DOHH2 (cell line): ENCODE measurements at regions not wholly inside any gene's neighbourhood (a gene's known extent, or its start where the extent isn't known, plus 50 kb on each side); places are given as distances from the start of the nearest gene placed in this dataset.

ENCODE experiments used
- H3F3A ChIP-seq: fragments of 200-600 bp; sonication (generic), shearing (Covaris generic); 2 replicates; pipeline ENCODE4 v1.6.0; 2016; ENCODE audit warnings: antibody characterized with exemption, mild to moderate bottlenecking; ENCODE audit not compliant: control insufficient read depth, insufficient read depth
- H3K27ac ChIP-seq: fragments of 200-600 bp; sonication (generic); 2 replicates; pipeline ENCODE4 v1.5.1; 2014; ENCODE audit warnings: low read depth, mild to moderate bottlenecking, low read length, moderate library complexity
- H3K27me3 ChIP-seq: fragments of 200-600 bp; sonication (generic); 2 replicates; pipeline ENCODE4 v1.6.1; 2014; ENCODE audit warnings: mild to moderate bottlenecking, low read length, mixed read lengths; ENCODE audit not compliant: control insufficient read depth
- H3K36me3 ChIP-seq: fragments of 200-600 bp; sonication (generic); 2 replicates; pipeline ENCODE4 v1.6.1; 2014; ENCODE audit warnings: mild to moderate bottlenecking, low read length, moderate library complexity, mixed read lengths; ENCODE audit not compliant: control insufficient read depth
- H3K4me1 ChIP-seq: fragments of 200-600 bp; sonication (generic); 2 replicates; pipeline ENCODE4 v1.6.1; 2014; ENCODE audit warnings: mild to moderate bottlenecking, low read length, mixed read lengths; ENCODE audit not compliant: control insufficient read depth
- H3K4me2 ChIP-seq: fragments of 200-600 bp; sonication (generic); 2 replicates; pipeline ENCODE4 v1.6.0; 2014; ENCODE audit warnings: mild to moderate bottlenecking, low read length, moderate library complexity
- H3K4me3 ChIP-seq: fragments of 200-600 bp; sonication (generic); 2 replicates; pipeline ENCODE4 v1.5.1; 2014; ENCODE audit warnings: mild to moderate bottlenecking, low read length, mixed read lengths
- H3K79me2 ChIP-seq: fragments of 200-600 bp; sonication (generic); 2 replicates; pipeline ENCODE4 v1.6.1; 2014; ENCODE audit warnings: mild to moderate bottlenecking, low read length, mixed read lengths; ENCODE audit not compliant: control insufficient read depth
- H3K9me2 ChIP-seq: fragments of 200-600 bp; sonication (generic); replicated peaks from 2 replicates; pipeline ENCODE4 v1.6.1; 2014; ENCODE audit warnings: mild to moderate bottlenecking, low read length, mixed read lengths; ENCODE audit not compliant: control insufficient read depth
- H3K9me3 ChIP-seq: fragments of 200-600 bp; sonication (generic); 2 replicates; pipeline ENCODE4 v1.6.1; 2014; ENCODE audit warnings: antibody characterized with exemption, low read length, mixed read lengths; ENCODE audit not compliant: control insufficient read depth, insufficient read depth
- H4K20me1 ChIP-seq: fragments of 200-600 bp; sonication (generic); 2 replicates; pipeline ENCODE4 v1.6.0; 2014; ENCODE audit warnings: low read depth, mild to moderate bottlenecking, antibody characterized with exemption, low read length, moderate library complexity; ENCODE audit not compliant: control insufficient read depth, insufficient read depth
- EZH2phosphoT487 ChIP-seq: fragments of 200-600 bp; sonication (generic); IDR thresholded peaks from 2 replicates; pipeline ENCODE4 v1.6.1; 2017; ENCODE audit warnings: borderline replicate concordance, mild to moderate bottlenecking, antibody characterized with exemption, low read length, moderate library complexity, mixed read lengths
- TF ChIP-seq, protein P1 (sequence below): fragments of 200-600 bp; sonication (generic); IDR thresholded peaks from one replicate; pipeline ENCODE4 v1.5.1; 2014; ENCODE audit warnings: antibody characterized with exemption, mild to moderate bottlenecking, low read depth, low read length; ENCODE audit not compliant: poor library complexity, severe bottlenecking

DNA sequence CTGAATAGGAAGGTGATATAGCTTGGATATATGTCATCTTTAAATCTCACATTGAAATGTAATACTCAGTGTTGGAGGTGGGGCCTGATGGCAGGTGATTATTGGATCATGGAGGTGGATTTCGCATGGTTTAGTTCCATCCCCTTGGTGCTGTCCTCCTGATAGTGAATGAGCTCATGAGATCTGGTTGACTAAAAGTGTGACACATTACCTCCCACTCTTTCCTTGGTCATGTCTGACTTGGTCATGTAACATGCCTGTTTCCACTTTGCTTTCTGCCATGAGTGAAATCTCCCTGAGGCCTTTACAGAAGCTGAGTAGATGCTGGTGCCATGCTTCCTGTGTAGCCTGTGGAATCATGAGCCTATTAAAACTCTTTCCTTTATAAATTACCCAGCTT is 664.5 kb upstream of the NR5A2 start:
- no peak overlapping the region for H3K4me3 ChIP-seq
- H3K79me2 ChIP-seq = no peaks in the 10 kb centered on the region
- H4K20me1 ChIP-seq = no peaks in the 10 kb centered on the region
- no peak overlapping the region for H3K27ac ChIP-seq
- H3K9me3 ChIP-seq = no peaks in the 10 kb centered on the region
- H3K27me3 ChIP-seq = no peaks in the 10 kb centered on the region
- no peak for TF ChIP-seq EZH2phosphoT487
- TF ChIP-seq, protein P1, sequence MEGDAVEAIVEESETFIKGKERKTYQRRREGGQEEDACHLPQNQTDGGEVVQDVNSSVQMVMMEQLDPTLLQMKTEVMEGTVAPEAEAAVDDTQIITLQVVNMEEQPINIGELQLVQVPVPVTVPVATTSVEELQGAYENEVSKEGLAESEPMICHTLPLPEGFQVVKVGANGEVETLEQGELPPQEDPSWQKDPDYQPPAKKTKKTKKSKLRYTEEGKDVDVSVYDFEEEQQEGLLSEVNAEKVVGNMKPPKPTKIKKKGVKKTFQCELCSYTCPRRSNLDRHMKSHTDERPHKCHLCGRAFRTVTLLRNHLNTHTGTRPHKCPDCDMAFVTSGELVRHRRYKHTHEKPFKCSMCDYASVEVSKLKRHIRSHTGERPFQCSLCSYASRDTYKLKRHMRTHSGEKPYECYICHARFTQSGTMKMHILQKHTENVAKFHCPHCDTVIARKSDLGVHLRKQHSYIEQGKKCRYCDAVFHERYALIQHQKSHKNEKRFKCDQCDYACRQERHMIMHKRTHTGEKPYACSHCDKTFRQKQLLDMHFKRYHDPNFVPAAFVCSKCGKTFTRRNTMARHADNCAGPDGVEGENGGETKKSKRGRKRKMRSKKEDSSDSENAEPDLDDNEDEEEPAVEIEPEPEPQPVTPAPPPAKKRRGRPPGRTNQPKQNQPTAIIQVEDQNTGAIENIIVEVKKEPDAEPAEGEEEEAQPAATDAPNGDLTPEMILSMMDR = no peak
- no peaks in the 10 kb centered on the region for H3K4me1 ChIP-seq
- H3K36me3 ChIP-seq = no peaks in the 10 kb centered on the region
- H3K9me2 ChIP-seq = no peaks in the 10 kb centered on the region
- H3F3A ChIP-seq = no peaks in the 10 kb centered on the region
- no peak overlapping the region for H3K4me2 ChIP-seq

DNA sequence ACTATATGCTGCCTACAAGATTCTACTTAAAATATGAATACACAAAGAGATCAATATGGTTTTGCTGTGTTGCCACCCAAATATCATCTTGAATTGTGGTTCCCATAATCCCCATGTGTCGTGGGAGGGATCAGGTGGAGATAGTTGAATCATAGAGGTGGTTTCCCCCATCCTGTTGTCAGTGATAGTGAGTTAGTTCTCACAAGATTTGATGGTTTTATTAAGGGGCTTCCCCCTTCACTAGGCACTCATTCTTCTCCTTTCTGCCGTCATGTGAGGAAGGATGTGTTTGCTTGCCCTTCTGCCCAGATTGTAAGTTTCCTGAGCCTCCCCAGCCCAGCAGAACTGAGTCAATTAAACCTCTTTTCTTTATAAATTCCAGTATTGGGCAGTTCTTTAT is 654.4 kb upstream of the NR5A2 start:
- H3F3A ChIP-seq = no peaks in the 10 kb centered on the region
- no peaks in the 10 kb centered on the region for H3K27me3 ChIP-seq
- no peak overlapping the region for H3K4me3 ChIP-seq
- H3K9me2 ChIP-seq = no peaks in the 10 kb centered on the region
- no peaks in the 10 kb centered on the region for H3K4me1 ChIP-seq
- H3K79me2 ChIP-seq = no peaks in the 10 kb centered on the region
- H3K9me3 ChIP-seq = no peaks in the 10 kb centered on the region
- no peaks in the 10 kb centered on the region for H3K36me3 ChIP-seq
- no peak overlapping the region for H3K27ac ChIP-seq
- no peaks in the 10 kb centered on the region for H4K20me1 ChIP-seq
- no peak overlapping the region for H3K4me2 ChIP-seq
- TF ChIP-seq EZH2phosphoT487 = no peak
- TF ChIP-seq, protein P1 = no peak

DNA sequence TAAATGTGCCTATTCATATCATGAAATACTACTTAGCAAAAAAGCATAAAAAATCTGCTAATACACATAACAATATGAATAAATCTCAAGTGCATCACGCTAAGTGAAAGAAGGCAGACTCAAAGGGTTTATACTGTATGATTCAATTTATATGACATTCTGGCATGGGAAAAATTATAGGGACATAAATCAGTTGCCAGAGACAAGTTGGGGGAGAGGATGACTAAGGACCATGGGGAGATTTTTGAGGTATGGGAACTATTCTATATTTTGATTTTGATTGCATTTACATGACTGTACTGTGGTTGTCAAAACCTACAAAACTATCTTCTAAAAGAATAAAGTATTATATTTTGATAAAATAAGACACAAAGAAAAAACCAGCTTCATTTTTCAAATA is 650.3 kb upstream of the NR5A2 start:
- Histone ChIP-seq H3K79me2 (no peaks in the 10 kb centered on the region), H3K36me3 (no peaks in the 10 kb centered on the region), H3K9me3 (no peaks in the 10 kb centered on the region), H3K9me2 (no peaks in the 10 kb centered on the region), H3K4me2 (no peak overlapping the region), H3K4me3 (no peak overlapping the region), H4K20me1 (no peaks in the 10 kb centered on the region), H3K27me3 (no peaks in the 10 kb centered on the region), H3F3A (no peaks in the 10 kb centered on the region), H3K27ac (no peak overlapping the region), H3K4me1 (no peaks in the 10 kb centered on the region)
- no peak for TF ChIP-seq EZH2phosphoT487
- TF ChIP-seq, protein P1 = no peak

DNA sequence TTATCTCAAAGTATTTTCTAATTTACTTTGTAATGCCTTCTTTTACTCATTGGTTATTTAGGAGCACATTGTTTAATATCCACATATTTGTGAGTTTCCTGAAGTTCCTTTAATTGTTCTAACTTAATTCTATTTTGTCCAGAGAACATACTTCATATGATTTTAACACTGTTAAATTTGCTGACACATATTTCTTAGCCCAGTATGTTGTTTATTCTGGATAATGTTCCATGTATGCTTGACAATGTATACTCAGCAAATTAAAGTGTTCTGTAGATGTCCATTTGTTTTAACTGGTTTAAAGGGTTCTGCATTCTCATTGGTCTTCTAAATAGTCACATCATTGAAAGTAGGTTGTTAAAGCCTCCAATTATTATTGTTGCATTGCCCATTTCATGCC is 643.7 kb upstream of the NR5A2 start:
- Histone ChIP-seq H3K9me3 (no peaks in the 10 kb centered on the region), H3K4me2 (no peak overlapping the region), H4K20me1 (no peaks in the 10 kb centered on the region), H3K27ac (no peak overlapping the region), H3K9me2 (no peaks in the 10 kb centered on the region), H3K4me3 (no peak overlapping the region), H3K4me1 (no peaks in the 10 kb centered on the region), H3K27me3 (no peaks in the 10 kb centered on the region), H3K36me3 (no peaks in the 10 kb centered on the region), H3K79me2 (no peaks in the 10 kb centered on the region), H3F3A (no peaks in the 10 kb centered on the region)
- TF ChIP-seq, protein P1 = no peak
- no peak for TF ChIP-seq EZH2phosphoT487
